ENCODE measurements at regions not wholly inside any gene's neighbourhood (a gene's known extent, or its start where the extent isn't known, plus 50 kb on each side); places are given as distances from the start of the nearest gene placed in this dataset.

- Histone ChIP-seq H3K4me3 (no peak overlapping the region), H3K4me1 (no peaks in the 10 kb centered on the region), H3K27ac (no peak overlapping the region), H3K36me3 (no peaks in the 10 kb centered on the region), H3K9me3 (no peaks in the 10 kb centered on the region), H3K27me3 (no peaks in the 10 kb centered on the region)
- DNase-seq, result no peak
- TF ChIP-seq CTCF (IDR thresholded peaks at IDR 0.05) (no peak), POLR2A (IDR thresholded peaks at IDR 0.05) (no peak)
Observed at GRCh38 chr10:71143610-71144009, 68.8 kb upstream of the UNC5B start.

GRCh38 chr10:71144824-71145223 is 67.5 kb upstream of the UNC5B start:
- TF ChIP-seq POLR2A (IDR thresholded peaks at IDR 0.05), result no peak
- no peak for TF ChIP-seq CTCF (IDR thresholded peaks at IDR 0.05)
- Histone ChIP-seq H3K27ac (no peak overlapping the region), H3K36me3 (no peaks in the 10 kb centered on the region), H3K9me3 (no peaks in the 10 kb centered on the region), H3K4me3 (no peak overlapping the region), H3K27me3 (no peaks in the 10 kb centered on the region), H3K4me1 (no peaks in the 10 kb centered on the region)
- no peak for DNase-seq

GRCh38 chr10:71145352-71145945 is 66.9 kb upstream of the UNC5B start:
- H3K36me3 ChIP-seq, result no peaks in the 10 kb centered on the region
- TF ChIP-seq CTCF (IDR thresholded peaks at IDR 0.05) (no peak), POLR2A (IDR thresholded peaks at IDR 0.05) (no peak)
- no peak overlapping the region for H3K27ac ChIP-seq
- no peaks in the 10 kb centered on the region for H3K27me3 ChIP-seq
- no peaks in the 10 kb centered on the region for H3K4me1 ChIP-seq
- no peaks in the 10 kb centered on the region for H3K9me3 ChIP-seq
- no peak for DNase-seq
- H3K4me3 ChIP-seq, result no peak overlapping the region

- H3K27me3 ChIP-seq, result no peaks in the 10 kb centered on the region
- no peaks in the 10 kb centered on the region for H3K36me3 ChIP-seq
- H3K27ac ChIP-seq, result no peak overlapping the region
- no peaks in the 10 kb centered on the region for H3K9me3 ChIP-seq
- no peak for DNase-seq
- no peaks in the 10 kb centered on the region for H3K4me1 ChIP-seq
- TF ChIP-seq POLR2A (IDR thresholded peaks at IDR 0.05), result no peak
- TF ChIP-seq CTCF (IDR thresholded peaks at IDR 0.05), result no peak
- no peak overlapping the region for H3K4me3 ChIP-seq
Observed at GRCh38 chr10:71150796-71151195, 61.6 kb upstream of the UNC5B start.

- H3K9me3 ChIP-seq, result no peaks in the 10 kb centered on the region
- TF ChIP-seq POLR2A (IDR thresholded peaks at IDR 0.05) (no peak), CTCF (IDR thresholded peaks at IDR 0.05) (no peak)
- H3K27ac ChIP-seq, result no peak overlapping the region
- no peaks in the 10 kb centered on the region for H3K27me3 ChIP-seq
- no peaks in the 10 kb centered on the region for H3K36me3 ChIP-seq
- no peaks in the 10 kb centered on the region for H3K4me1 ChIP-seq
- no peak for DNase-seq
- H3K4me3 ChIP-seq, result no peak overlapping the region
Observed at GRCh38 chr10:71152043-71152442, 60.3 kb upstream of the UNC5B start.

- no peak for DNase-seq
- H3K36me3 ChIP-seq, result no peaks in the 10 kb centered on the region
- no peak for TF ChIP-seq POLR2A (IDR thresholded peaks at IDR 0.05)
- TF ChIP-seq CTCF (IDR thresholded peaks at IDR 0.05), result no peak
Observed at GRCh38 chr10:71156436-71156835, 55.9 kb upstream of the UNC5B start.

More at GRCh38 chr10:71156436-71156835, 55.9 kb upstream of the UNC5B start:
- H3K4me1 ChIP-seq, result no peaks in the 10 kb centered on the region
- no peaks in the 10 kb centered on the region for H3K9me3 ChIP-seq
- H3K27ac ChIP-seq, result no peak overlapping the region
- H3K27me3 ChIP-seq, result no peaks in the 10 kb centered on the region
- H3K4me3 ChIP-seq, result no peak overlapping the region
